Mammary epithelial cell (primary cell): ENCODE measurements at regions not wholly inside any gene's neighbourhood (a gene's known extent, or its start where the extent isn't known, plus 50 kb on each side); places are given as distances from the start of the nearest gene placed in this dataset.

ENCODE experiments used
- EZH2 ChIP-seq: IDR thresholded peaks from 2 replicates; pipeline ENCODE4 v1.6.1; 2012; ENCODE audit warnings: low read length, inconsistent platforms, borderline replicate concordance
- TF ChIP-seq, protein P1 (sequence below), 2 donors: IDR thresholded peaks in 1 of 2; conservative IDR thresholded peaks in 1 of 2; 2 replicates each; pipeline ENCODE4 v1.5.1; 2011 to 2012; ENCODE audit warnings: inconsistent platforms in 2 of 2, low read length in 2 of 2, mild to moderate bottlenecking in 2 of 2, control low read depth in 1 of 2, low read depth in 1 of 2; ENCODE audit not compliant: insufficient read depth in 1 of 2; ENCODE audit errors: extremely low read depth in 1 of 2

DNA sequence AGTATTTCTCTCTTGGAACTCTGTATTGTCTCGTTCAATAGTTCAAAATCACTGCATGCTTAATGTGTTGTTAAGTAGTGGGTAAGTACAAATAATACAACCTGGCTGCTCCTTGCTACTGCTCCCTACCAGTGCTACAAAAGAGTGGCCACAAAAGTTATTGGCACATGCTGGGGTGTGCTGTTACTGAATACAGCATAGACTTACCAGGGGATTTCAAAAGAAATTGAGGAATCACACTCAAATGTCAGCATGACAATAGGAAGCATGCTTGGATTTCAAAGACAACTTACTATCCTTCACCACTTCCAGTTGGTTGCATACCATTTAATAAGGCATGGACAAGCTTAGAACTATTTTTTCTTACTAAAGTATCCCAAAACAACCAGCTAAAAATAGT is 1041.3 kb upstream of the SPRY2 start:
- TF ChIP-seq, protein P1, sequence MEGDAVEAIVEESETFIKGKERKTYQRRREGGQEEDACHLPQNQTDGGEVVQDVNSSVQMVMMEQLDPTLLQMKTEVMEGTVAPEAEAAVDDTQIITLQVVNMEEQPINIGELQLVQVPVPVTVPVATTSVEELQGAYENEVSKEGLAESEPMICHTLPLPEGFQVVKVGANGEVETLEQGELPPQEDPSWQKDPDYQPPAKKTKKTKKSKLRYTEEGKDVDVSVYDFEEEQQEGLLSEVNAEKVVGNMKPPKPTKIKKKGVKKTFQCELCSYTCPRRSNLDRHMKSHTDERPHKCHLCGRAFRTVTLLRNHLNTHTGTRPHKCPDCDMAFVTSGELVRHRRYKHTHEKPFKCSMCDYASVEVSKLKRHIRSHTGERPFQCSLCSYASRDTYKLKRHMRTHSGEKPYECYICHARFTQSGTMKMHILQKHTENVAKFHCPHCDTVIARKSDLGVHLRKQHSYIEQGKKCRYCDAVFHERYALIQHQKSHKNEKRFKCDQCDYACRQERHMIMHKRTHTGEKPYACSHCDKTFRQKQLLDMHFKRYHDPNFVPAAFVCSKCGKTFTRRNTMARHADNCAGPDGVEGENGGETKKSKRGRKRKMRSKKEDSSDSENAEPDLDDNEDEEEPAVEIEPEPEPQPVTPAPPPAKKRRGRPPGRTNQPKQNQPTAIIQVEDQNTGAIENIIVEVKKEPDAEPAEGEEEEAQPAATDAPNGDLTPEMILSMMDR (conservative IDR thresholded peaks at IDR 0.05 in 1 of 2, IDR thresholded peaks at IDR 0.05 in 1 of 2; ENCODE audit: extremely low read depth in 1 of 2, insufficient read depth in 1 of 2, low read depth in 1 of 2, low read length in 2 of 2): no peak
- no peak for TF ChIP-seq EZH2
